ENCODE measurements at regions not wholly inside any gene's neighbourhood (a gene's known extent, or its start where the extent isn't known, plus 50 kb on each side); places are given as distances from the start of the nearest gene placed in this dataset.
A peak's percentile ranks its signal among the peaks of the same experiment; 100 is the strongest.
"Not testable (repeated sequence)": the region's sequence is repeated elsewhere in the genome, so short reads cannot be mapped to it uniquely, and the experiment has no call there.

GRCh38 chr6:28838634-28839442 is 84.9 kb downstream of the TRIM27 start:
- DNase-seq (ENCODE audit: low read depth in 2 of 2): peak; percentile 65 to 68

GRCh38 chr6:28839443-28840120 is 84.2 kb downstream of the TRIM27 start:
- DNase-seq (ENCODE audit: low read depth in 2 of 2): no peak

GRCh38 chr6:28841290-28841689 is 82.5 kb downstream of the TRIM27 start:
- DNase-seq (ENCODE audit: low read depth in 2 of 2): no peak

- DNase-seq (ENCODE audit: low read depth in 2 of 2): not testable (repeated sequence)
Observed at GRCh38 chr6:28848756-28849155, 75.0 kb downstream of the TRIM27 start.
